ENCODE measurements at regions not wholly inside any gene's neighbourhood (a gene's known extent, or its start where the extent isn't known, plus 50 kb on each side); places are given as distances from the start of the nearest gene placed in this dataset.
"Not testable (repeated sequence)": the region's sequence is repeated elsewhere in the genome, so short reads cannot be mapped to it uniquely, and the experiment has no call there.

GRCh38 chrX:2630935-2631742 is 60.0 kb upstream of the CD99 start:
- TF ChIP-seq POLR2A (IDR thresholded peaks at IDR 0.05; ENCODE audit: low read length); GATA1 (IDR thresholded peaks at IDR 0.05; ENCODE audit: low read depth, low read length): not testable (repeated sequence)
